Esophagus muscularis mucosa (tissue), 3 donors: ENCODE measurements at regions not wholly inside any gene's neighbourhood (a gene's known extent, or its start where the extent isn't known, plus 50 kb on each side); places are given as distances from the start of the nearest gene placed in this dataset.

Experiments used
- POLR2AphosphoS5 ChIP-seq, 2 donors: sonication (generic); formaldehyde crosslinking; IDR thresholded peaks; one replicate each; pipeline ENCODE4 v1.6.1; 2017; ENCODE audit warnings: antibody characterized with exemption in 2 of 2
- TF ChIP-seq, protein P1 (sequence below), 3 experiments: fragments of 200-600 bp in 2 of 3; fragments of 450-650 bp in 1 of 3; sonication (generic) in 2 of 3; IDR thresholded peaks; one replicate each; pipeline ENCODE4 v1.5.1; 2017 to 2019; ENCODE audit warnings: antibody characterized with exemption in 3 of 3, mild to moderate bottlenecking in 2 of 3, moderate library complexity in 1 of 3

DNA sequence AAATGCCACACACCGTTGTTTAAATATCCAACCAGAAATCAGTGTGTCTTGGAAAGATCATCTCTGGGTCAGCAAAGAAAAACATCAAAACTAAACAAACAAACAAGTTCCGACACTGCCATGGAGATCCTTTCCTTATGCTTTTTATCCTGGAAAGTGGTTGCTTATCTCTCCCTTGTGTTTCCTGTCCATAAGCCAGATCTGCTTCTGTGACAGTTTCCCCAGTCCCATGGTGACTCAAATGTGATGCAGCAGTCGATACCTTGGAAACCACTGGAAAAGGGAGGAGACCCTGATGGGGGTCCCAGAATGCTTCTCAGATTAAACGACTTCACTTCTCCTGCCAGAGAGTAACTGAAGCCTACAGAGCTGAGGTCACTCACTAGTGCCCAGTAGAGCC, 94.7 kb downstream of the DMRTA2 start:
- TF ChIP-seq, protein P1, sequence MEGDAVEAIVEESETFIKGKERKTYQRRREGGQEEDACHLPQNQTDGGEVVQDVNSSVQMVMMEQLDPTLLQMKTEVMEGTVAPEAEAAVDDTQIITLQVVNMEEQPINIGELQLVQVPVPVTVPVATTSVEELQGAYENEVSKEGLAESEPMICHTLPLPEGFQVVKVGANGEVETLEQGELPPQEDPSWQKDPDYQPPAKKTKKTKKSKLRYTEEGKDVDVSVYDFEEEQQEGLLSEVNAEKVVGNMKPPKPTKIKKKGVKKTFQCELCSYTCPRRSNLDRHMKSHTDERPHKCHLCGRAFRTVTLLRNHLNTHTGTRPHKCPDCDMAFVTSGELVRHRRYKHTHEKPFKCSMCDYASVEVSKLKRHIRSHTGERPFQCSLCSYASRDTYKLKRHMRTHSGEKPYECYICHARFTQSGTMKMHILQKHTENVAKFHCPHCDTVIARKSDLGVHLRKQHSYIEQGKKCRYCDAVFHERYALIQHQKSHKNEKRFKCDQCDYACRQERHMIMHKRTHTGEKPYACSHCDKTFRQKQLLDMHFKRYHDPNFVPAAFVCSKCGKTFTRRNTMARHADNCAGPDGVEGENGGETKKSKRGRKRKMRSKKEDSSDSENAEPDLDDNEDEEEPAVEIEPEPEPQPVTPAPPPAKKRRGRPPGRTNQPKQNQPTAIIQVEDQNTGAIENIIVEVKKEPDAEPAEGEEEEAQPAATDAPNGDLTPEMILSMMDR (IDR thresholded peaks at IDR 0.05), result no peak
- no peak for TF ChIP-seq POLR2AphosphoS5 (IDR thresholded peaks at IDR 0.05)
